ENCODE measurements at regions not wholly inside any gene's neighbourhood (a gene's known extent, or its start where the extent isn't known, plus 50 kb on each side); places are given as distances from the start of the nearest gene placed in this dataset.
"Not testable (repeated sequence)": the region's sequence is repeated elsewhere in the genome, so short reads cannot be mapped to it uniquely, and the experiment has no call there.

GRCh38 chr12:58069268-58069963, 128.0 kb downstream of the ATP23 start:
- no peak for DNase-seq (ENCODE audit: low read depth in 2 of 2)

GRCh38 chr12:58071994-58072393, 130.6 kb downstream of the ATP23 start:
- no peak for DNase-seq (ENCODE audit: low read depth in 2 of 2)

- no peak for DNase-seq (ENCODE audit: low read depth in 2 of 2)
Observed at GRCh38 chr12:58074259-58074658, 132.9 kb downstream of the ATP23 start.

- no peak for DNase-seq (ENCODE audit: low read depth in 2 of 2)
Observed at GRCh38 chr12:58079806-58080205, 138.4 kb downstream of the ATP23 start.

- DNase-seq (ENCODE audit: low read depth in 2 of 2): no peak
Observed at GRCh38 chr12:58081488-58081887, 140.1 kb downstream of the ATP23 start.

GRCh38 chr12:58082996-58083395, 141.6 kb downstream of the ATP23 start:
- DNase-seq (ENCODE audit: low read depth in 2 of 2): no peak

GRCh38 chr12:58086006-58086405, 144.6 kb downstream of the ATP23 start:
- DNase-seq (ENCODE audit: low read depth in 2 of 2): no peak

- no peak for DNase-seq (ENCODE audit: low read depth in 2 of 2)
Observed at GRCh38 chr12:58086930-58087329, 145.6 kb downstream of the ATP23 start.

GRCh38 chr12:58087423-58088127, 146.2 kb downstream of the ATP23 start:
- DNase-seq (ENCODE audit: low read depth in 2 of 2): no peak

GRCh38 chr12:58089588-58089987, 148.2 kb downstream of the ATP23 start:
- DNase-seq (ENCODE audit: low read depth in 2 of 2): no peak

GRCh38 chr12:58090685-58091084, 149.3 kb downstream of the ATP23 start:
- DNase-seq (ENCODE audit: low read depth in 2 of 2): no peak

GRCh38 chr12:58095002-58095401, 153.6 kb downstream of the ATP23 start:
- DNase-seq (ENCODE audit: low read depth in 2 of 2): no peak

GRCh38 chr12:58097741-58098140, 156.4 kb downstream of the ATP23 start:
- DNase-seq (ENCODE audit: low read depth in 2 of 2): no peak

GRCh38 chr12:58099476-58099875, 158.1 kb downstream of the ATP23 start:
- DNase-seq (ENCODE audit: low read depth in 2 of 2): no peak

- DNase-seq (ENCODE audit: low read depth in 2 of 2): peak in 1 of 2 donors; percentile 35
Observed at GRCh38 chr12:58104351-58104755, 163.0 kb downstream of the ATP23 start.

GRCh38 chr12:58105225-58106119, 164.1 kb downstream of the ATP23 start:
- peak; percentile 35 for DNase-seq (ENCODE audit: low read depth in 2 of 2)

- DNase-seq (ENCODE audit: low read depth in 2 of 2): no peak
Observed at GRCh38 chr12:58106195-58106594, 164.8 kb downstream of the ATP23 start.

- DNase-seq (ENCODE audit: low read depth in 2 of 2): no peak
Observed at GRCh38 chr12:58117201-58117600, 175.8 kb downstream of the ATP23 start.

GRCh38 chr12:58117667-58118066, 176.3 kb downstream of the ATP23 start:
- no peak for DNase-seq (ENCODE audit: low read depth in 2 of 2)

GRCh38 chr12:58125761-58126160, 184.4 kb downstream of the ATP23 start:
- not testable (repeated sequence) for DNase-seq (ENCODE audit: low read depth in 2 of 2)

- DNase-seq (ENCODE audit: low read depth in 2 of 2): no peak
Observed at GRCh38 chr12:58131986-58132755, 190.8 kb downstream of the ATP23 start.

Data from lung microvascular endothelial cell (primary cell).